Caco-2 (cell line): ENCODE measurements at regions not wholly inside any gene's neighbourhood (a gene's known extent, or its start where the extent isn't known, plus 50 kb on each side); places are given as distances from the start of the nearest gene placed in this dataset.

ENCODE experiments used
- BruUV-seq: library from RNA; stranded (reverse); fragments of 400-500 nt; replicated peaks from 2 replicates; lab custom pipeline; 2021; lab: Mats Ljungman, UMichigan
- CTCF ChIA-PET: fragments of 300-600 bp; sonication (Branson Sonifier 250); formaldehyde crosslinking; loops from one replicate; lab custom pipeline; 2022; ENCODE audit warnings: antibody characterized with exemption; lab: Charles Lee
- POLR2A ChIA-PET: fragments of 300-600 bp; sonication (Branson Sonifier 250); formaldehyde crosslinking; loops from one replicate; lab custom pipeline; 2022; ENCODE audit warnings: antibody characterized with exemption; lab: Charles Lee
- DNase-seq, 2 experiments: peaks; one replicate each; pipeline versions ENCODE4 v3.0.0 to v3.0.0-alpha.2; 2020 to 2022
- H3K27me3 ChIP-seq: replicated peaks from 2 replicates; pipeline ENCODE4 v1.6.0; 2011; ENCODE audit warnings: low read length; ENCODE audit not compliant: control insufficient read depth, insufficient read depth
- H3K36me3 ChIP-seq: 2 replicates; pipeline ENCODE4 v1.5.1; 2011; ENCODE audit warnings: low read length; ENCODE audit not compliant: control insufficient read depth, insufficient read depth
- H3K4me1 ChIP-seq: fragments of 250-450 bp; sonication (Bioruptor Pico); 2 replicates; pipeline ENCODE4 v1.5.1; 2020; ENCODE audit warnings: mild to moderate bottlenecking
- H3K4me3 ChIP-seq: 2 replicates; pipeline ENCODE4 v1.5.1; 2011; ENCODE audit warnings: low read depth, mild to moderate bottlenecking, control low read depth, low read length
- H3K9me3 ChIP-seq: fragments of 250-450 bp; sonication (Bioruptor Pico); 2 replicates; pipeline ENCODE4 v1.5.1; 2020; ENCODE audit warnings: mild to moderate bottlenecking, moderate library complexity
- H3K27ac Mint-ChIP-seq: one replicate; pipeline ENCODE4 v1.8.0; 2022; ENCODE audit warnings: mixed read lengths; ENCODE audit not compliant: unreplicated experiment
- H3K27me3 Mint-ChIP-seq: one replicate; pipeline ENCODE4 v1.8.0; 2022; ENCODE audit warnings: mixed read lengths; ENCODE audit not compliant: insufficient read depth, unreplicated experiment
- H3K36me3 Mint-ChIP-seq: one replicate; pipeline ENCODE4 v1.8.0; 2022; ENCODE audit warnings: mild to moderate bottlenecking, mixed read lengths; ENCODE audit not compliant: insufficient read depth, unreplicated experiment
- H3K4me1 Mint-ChIP-seq: one replicate; pipeline ENCODE4 v1.8.0; 2022; ENCODE audit warnings: low read depth, mixed read lengths; ENCODE audit not compliant: unreplicated experiment
- H3K4me3 Mint-ChIP-seq: one replicate; pipeline ENCODE4 v1.8.0; 2022; ENCODE audit warnings: mild to moderate bottlenecking, moderate library complexity, mixed read lengths; ENCODE audit not compliant: unreplicated experiment
- H3K9me3 Mint-ChIP-seq: one replicate; pipeline ENCODE4 v1.8.0; 2022; ENCODE audit warnings: mixed read lengths; ENCODE audit not compliant: unreplicated experiment
- intact Hi-C: fragments of 100-400 bp; cut with micrococcal nuclease; formaldehyde crosslinking; loops from one replicate; pipeline ENCODE4 v1.10.0; 2022; ENCODE audit not compliant: unreplicated experiment
- TF ChIP-seq, protein P1 (sequence below), 2 experiments: fragments of 200-600 bp in 1 of 2; IDR thresholded peaks; 1 replicate in 1 of 2; 2 replicates in 1 of 2; pipeline versions ENCODE4 v1.5.1 to v1.8.0; 2011 to 2022; ENCODE audit warnings: antibody characterized with exemption in 1 of 2, control low read depth in 1 of 2, inconsistent platforms in 1 of 2, low read depth in 1 of 2, low read length in 1 of 2, mild to moderate bottlenecking in 1 of 2, moderate library complexity in 1 of 2; ENCODE audit not compliant: insufficient read depth in 1 of 2, severe bottlenecking in 1 of 2, unreplicated experiment in 1 of 2

DNA sequence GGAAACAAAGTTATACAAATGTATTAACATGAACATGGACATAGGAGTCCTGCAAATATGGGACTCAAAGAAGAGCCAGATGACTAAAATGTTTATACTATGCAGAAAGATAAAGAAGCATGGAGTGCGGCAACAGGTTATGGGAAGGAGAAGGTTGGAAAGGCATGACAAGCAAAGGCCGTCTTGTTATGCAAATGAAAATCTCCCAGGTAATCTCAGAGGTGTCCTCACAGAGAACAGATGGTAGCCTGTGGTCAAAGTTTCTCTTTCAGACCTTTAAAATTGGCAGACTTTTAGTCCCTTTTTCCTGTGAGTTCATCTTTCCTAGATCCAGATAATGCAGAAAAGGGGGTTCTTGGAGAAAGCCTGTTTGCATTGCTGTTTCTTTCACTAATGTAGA lies 116.4 kb upstream of the BEND4 start:
- Mint-ChIP-seq H3K9me3 (no peaks in the 10 kb centered on the region), H3K4me3 (no peak overlapping the region), H3K27ac (no peak overlapping the region), H3K27me3 (no peaks in the 10 kb centered on the region), H3K4me1 (no peaks in the 10 kb centered on the region), H3K36me3 (no peaks in the 10 kb centered on the region)
- CTCF ChIA-PET, result no interaction called here
- Histone ChIP-seq H3K27me3 (no peaks in the 10 kb centered on the region), H3K4me3 (no peak overlapping the region), H3K36me3 (no peaks in the 10 kb centered on the region), H3K4me1 (no peaks in the 10 kb centered on the region), H3K9me3 (no peaks in the 10 kb centered on the region)
- POLR2A ChIA-PET, result no interaction called here
- no TSS peak for BruUV-seq
- no peak for DNase-seq
- TF ChIP-seq, protein P1, sequence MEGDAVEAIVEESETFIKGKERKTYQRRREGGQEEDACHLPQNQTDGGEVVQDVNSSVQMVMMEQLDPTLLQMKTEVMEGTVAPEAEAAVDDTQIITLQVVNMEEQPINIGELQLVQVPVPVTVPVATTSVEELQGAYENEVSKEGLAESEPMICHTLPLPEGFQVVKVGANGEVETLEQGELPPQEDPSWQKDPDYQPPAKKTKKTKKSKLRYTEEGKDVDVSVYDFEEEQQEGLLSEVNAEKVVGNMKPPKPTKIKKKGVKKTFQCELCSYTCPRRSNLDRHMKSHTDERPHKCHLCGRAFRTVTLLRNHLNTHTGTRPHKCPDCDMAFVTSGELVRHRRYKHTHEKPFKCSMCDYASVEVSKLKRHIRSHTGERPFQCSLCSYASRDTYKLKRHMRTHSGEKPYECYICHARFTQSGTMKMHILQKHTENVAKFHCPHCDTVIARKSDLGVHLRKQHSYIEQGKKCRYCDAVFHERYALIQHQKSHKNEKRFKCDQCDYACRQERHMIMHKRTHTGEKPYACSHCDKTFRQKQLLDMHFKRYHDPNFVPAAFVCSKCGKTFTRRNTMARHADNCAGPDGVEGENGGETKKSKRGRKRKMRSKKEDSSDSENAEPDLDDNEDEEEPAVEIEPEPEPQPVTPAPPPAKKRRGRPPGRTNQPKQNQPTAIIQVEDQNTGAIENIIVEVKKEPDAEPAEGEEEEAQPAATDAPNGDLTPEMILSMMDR (IDR thresholded peaks at IDR 0.05; ENCODE audit: insufficient read depth in 1 of 2, low read depth in 1 of 2, low read length in 1 of 2, severe bottlenecking in 1 of 2, unreplicated experiment in 1 of 2), result no peak
- intact Hi-C loops, result no loop called here

- no peak overlapping the region for H3K27ac Mint-ChIP-seq
- ChIA-PET CTCF (interaction anchor here (0.7 kb wide), 1 partner anchor 100 kb away, joined by 3 read pairs; no protein-coding TSS in a partner anchor), POLR2A (no interaction called here)
- Histone ChIP-seq H3K27me3 (no peaks in the 10 kb centered on the region), H3K4me3 (no peak overlapping the region), H3K4me1 (no peaks in the 10 kb centered on the region), H3K9me3 (no peaks in the 10 kb centered on the region), H3K36me3 (no peaks in the 10 kb centered on the region)
- no peak for DNase-seq
- BruUV-seq, result no TSS peak
- H3K4me1 Mint-ChIP-seq, result no peaks in the 10 kb centered on the region
- no peaks in the 10 kb centered on the region for H3K9me3 Mint-ChIP-seq
- TF ChIP-seq, protein P1 (IDR thresholded peaks at IDR 0.05; ENCODE audit: insufficient read depth in 1 of 2, low read depth in 1 of 2, low read length in 1 of 2, severe bottlenecking in 1 of 2, unreplicated experiment in 1 of 2), result no peak
- intact Hi-C loops, result no loop called here
- H3K27me3 Mint-ChIP-seq, result no peaks in the 10 kb centered on the region
- H3K36me3 Mint-ChIP-seq, result no peaks in the 10 kb centered on the region
- no peak overlapping the region for H3K4me3 Mint-ChIP-seq
Observed at GRCh38 chr4:42271096-42271495, 118.6 kb upstream of the BEND4 start.

GRCh38 chr4:42277291-42277690 lies 120.0 kb upstream of the SHISA3 start:
- DNase-seq, result no peak
- H3K4me3 Mint-ChIP-seq, result no peak overlapping the region
- no peaks in the 10 kb centered on the region for H3K9me3 ChIP-seq
- no TSS peak for BruUV-seq
- H3K4me1 Mint-ChIP-seq, result no peaks in the 10 kb centered on the region
- intact Hi-C loops, result no loop called here
- no peaks in the 10 kb centered on the region for H3K4me1 ChIP-seq
- H3K36me3 ChIP-seq, result no peaks in the 10 kb centered on the region
- ChIA-PET CTCF (no interaction called here), POLR2A (no interaction called here)
- no peak overlapping the region for H3K4me3 ChIP-seq
- TF ChIP-seq, protein P1 (IDR thresholded peaks at IDR 0.05; ENCODE audit: insufficient read depth in 1 of 2, low read depth in 1 of 2, low read length in 1 of 2, severe bottlenecking in 1 of 2, unreplicated experiment in 1 of 2), result no peak
- no peaks in the 10 kb centered on the region for H3K36me3 Mint-ChIP-seq
- H3K9me3 Mint-ChIP-seq, result no peaks in the 10 kb centered on the region
- no peaks in the 10 kb centered on the region for H3K27me3 Mint-ChIP-seq
- H3K27ac Mint-ChIP-seq, result no peak overlapping the region
- H3K27me3 ChIP-seq, result no peaks in the 10 kb centered on the region
